Left renal cortex interstitium (tissue), 4 donors: ENCODE measurements at regions not wholly inside any gene's neighbourhood (a gene's known extent, or its start where the extent isn't known, plus 50 kb on each side); places are given as distances from the start of the nearest gene placed in this dataset.

ENCODE experiments used
- DNase-seq, 4 donors: peaks; one replicate each; pipeline ENCODE4 v3.0.0-alpha.2; 2013; ENCODE audit warnings: low read depth in 4 of 4, low spot score in 2 of 4, missing footprints in 1 of 4

DNA sequence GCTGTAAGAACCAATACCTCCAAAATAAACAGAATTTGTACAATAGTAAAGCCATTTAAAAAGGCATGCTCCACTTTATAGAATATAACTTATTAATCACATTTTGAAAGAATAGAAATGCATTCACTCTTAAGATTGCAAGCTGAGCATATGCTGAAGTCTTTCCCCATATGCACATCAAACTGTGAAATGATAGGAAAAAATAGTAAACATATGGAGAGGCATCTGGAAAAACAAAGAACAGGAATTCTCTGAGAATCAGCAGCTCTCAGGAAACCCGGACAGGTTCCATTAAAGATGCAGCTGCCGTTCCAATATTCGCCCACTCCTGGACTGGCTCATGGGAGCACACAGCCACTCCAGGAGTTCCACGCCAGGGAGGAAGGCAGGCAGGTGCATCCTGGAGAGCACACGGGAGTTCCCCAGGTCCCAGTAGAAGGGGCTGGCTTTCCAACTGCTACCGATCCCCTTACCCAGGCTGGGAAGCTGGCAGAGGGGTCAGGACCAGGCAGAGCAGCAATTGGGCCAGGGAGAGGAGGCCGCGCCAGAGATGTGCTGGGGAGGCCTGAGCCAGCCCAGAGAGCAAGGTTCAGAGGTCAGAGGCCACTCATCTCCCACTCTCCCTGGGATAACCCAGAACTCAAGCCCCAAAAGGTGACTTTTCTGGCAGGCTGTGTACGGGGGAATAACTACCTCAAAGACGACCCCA lies 111.1 kb downstream of the DLL1 start:
- DNase-seq: no peak

GRCh38 chr6:170178561-170179477 lies 112.1 kb downstream of the DLL1 start:
- no peak for DNase-seq

GRCh38 chr6:170177772-170178560 lies 112.9 kb downstream of the DLL1 start:
- DNase-seq: no peak

DNA sequence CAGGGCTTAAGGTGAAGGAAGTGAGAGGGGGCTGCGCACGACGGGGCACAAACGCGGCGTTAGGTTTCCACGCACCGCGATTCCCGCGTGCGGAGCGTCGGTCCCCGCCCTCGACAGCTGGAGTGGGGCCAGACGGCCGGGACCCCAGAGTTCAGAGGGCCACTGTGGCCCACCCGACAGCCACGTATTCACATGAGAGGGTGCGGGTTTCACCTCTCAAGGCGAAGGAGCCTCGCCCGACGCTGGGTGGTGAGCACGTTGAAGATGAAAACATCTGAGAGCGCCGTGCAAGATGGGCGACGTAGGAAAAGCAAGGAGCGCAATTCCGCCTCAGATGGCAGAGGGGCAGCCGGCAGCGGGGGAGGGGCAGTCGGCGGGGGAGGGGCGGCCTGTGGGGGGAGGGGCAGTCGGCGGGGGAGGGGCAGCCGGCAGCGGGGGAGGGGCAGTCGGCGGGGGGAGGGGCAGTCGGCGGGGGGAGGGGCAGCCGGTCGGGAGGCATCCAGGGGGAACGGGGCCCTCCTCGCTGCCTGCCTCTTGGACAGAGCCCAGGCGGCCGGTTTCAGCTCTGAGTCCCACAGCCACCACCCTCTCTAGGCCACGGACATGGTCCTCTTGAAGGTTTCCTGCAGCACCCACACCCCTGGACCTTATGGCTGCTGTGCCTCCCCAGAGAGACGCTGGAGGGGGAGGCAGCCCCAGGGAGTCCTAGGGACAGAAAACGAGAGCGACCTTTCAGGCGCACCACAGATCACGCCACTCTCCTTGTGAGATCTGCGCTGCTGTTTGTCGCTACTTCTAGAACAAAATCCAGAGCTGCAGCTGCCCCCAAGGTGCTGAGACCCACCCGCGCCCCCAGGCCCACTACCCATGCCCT lies 113.7 kb downstream of the DLL1 start:
- no peak for DNase-seq

GRCh38 chr6:170176136-170176897 lies 114.6 kb downstream of the DLL1 start:
- DNase-seq: no peak

DNA sequence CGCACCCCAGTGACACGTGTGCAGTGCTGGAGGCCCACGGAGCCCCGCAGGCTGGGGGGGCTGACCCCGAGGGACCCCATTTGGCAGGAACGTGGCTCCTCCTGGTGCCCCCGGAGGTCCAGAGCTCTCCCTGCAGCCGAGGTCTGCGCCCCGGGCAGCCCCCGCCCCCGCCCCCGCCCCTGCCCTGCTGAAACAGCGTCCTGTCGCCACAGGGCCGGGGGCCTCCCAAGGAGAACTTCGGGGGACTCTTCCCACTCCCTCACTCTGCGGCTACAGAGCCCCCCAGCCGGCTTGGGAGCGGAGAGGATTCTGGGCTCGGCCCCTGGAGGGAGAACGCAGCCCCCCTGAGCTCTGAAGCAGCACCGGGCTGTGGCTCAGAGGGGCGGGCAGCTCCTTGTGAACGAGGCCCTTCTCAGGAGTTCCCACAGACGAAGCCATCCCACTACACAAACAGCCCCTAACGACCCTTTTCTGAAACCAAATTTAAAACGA lies 115.2 kb downstream of the DLL1 start:
- no peak for DNase-seq

- no peak for DNase-seq
These were observed 115.9 kb downstream of the DLL1 start for GRCh38 chr6:170174771-170175643.

DNA sequence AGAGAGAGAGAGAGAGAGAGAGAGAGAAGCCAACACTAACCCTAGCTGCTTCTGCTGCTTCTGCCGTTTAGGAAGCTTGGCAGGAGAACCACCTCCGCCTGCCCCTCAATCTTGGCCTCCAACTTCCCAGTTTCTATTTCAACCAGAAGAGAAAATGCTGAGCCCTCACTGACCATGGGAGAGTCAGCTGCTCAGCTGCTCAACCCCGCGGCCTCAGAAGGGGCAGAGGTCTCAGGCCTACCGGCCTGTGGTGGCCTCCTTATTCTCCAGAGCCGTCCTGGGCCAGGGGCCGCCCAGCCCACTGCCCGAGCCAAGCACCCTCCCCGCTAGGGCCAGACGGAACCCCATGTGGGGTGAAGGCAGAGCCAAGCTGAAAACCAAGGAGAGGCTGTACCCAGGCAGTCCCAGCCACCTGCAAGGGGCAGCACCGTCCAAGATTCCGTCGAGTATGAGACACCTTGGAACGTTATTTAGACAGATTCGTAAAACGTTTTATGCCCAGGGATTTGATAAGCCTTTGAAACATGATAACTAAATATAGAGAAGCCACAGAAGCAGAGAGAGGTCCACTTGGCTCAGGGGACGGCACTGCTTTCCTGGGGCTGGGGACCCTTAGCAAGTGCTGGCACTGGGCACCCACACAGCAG lies 116.6 kb downstream of the DLL1 start:
- DNase-seq: no peak

DNA sequence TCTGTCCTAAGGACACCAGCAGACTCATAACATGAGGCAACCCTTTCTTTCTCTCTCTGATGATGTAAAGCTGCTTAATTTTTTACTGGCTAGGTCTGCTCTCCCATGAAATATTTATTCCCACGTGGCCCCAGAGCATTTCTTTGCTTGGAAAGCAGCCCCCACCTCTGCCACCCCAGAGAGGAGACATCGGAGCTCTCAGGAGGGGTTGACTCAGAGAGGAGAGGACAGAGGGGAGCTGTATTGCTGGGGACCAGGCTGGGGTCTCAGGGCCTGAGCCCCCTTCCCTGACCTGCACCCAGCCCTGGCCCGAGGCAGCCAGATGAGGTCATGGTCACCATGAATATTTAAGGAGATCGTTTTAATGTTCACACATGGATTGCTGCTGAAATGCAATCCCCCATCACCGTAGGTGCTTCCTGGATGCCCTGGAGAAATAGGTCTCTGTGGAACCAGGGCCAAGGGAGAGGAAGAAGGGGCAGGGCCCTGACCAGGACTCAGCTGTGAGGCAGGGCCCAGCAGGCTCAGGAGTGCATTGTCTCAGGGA lies 117.5 kb downstream of the DLL1 start:
- DNase-seq: no peak

DNA sequence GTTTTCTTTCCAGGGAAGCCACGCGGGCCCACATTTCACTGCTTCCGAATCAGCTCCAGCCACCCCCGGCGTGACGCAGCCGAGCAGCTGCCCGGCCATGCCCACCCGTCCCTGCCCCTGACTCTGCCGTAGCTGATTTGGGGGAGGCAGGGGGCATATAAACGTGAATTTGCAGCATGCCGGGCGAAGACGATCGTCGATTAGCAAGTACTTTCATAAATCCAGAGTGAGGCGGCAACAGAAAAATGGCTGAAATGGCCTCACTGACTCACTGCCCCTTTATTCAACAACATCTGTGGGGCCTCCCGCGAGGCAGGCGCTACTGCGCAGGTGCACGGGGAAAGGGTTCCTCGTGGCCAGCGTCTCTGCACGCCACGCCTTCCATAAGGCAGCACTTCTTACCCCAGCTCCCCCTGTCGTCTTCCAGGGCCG lies 118.0 kb downstream of the DLL1 start:
- no peak for DNase-seq

GRCh38 chr6:170172392-170172791 lies 118.5 kb downstream of the DLL1 start:
- DNase-seq: no peak

- DNase-seq: no peak
These were observed 123.2 kb downstream of the DLL1 start for GRCh38 chr6:170167657-170168159.

GRCh38 chr6:170166511-170167122 lies 124.3 kb downstream of the DLL1 start:
- DNase-seq: no peak

GRCh38 chr6:170165471-170166117 lies 125.3 kb downstream of the DLL1 start:
- DNase-seq: no peak

GRCh38 chr6:170165085-170165470 lies 125.8 kb downstream of the DLL1 start:
- DNase-seq: no peak

DNA sequence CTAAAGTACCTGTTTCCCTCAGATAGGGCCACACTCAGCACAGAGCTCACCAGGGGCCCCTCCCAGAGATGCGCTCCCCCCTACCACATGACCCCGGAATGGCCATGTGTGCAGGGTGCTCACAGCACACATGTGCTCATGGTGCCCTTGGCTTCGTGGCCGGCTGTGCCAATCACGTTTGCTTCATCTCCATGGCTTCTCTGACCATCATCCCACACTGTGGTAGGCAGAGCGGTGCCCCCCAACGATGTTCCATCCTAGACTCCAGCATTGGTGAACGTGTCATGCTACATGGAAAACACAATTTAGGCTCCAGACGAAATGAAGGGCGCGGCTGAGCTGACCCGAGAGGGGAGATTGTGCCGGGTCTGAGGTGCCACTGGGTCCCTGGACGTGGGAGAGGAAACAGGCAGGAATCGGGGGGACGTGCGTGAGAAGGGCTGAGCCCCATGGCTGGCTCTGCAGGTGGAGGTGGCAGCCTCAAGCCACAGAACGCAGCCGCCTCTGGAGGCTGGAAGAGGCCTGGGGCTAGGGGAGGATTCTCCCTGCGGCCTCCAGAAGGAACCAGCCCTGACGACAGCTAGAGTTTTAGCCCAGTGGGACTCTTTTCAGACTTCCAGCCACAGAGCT lies 126.5 kb downstream of the DLL1 start:
- no peak for DNase-seq
